ENCODE measurements at regions not wholly inside any gene's neighbourhood (a gene's known extent, or its start where the extent isn't known, plus 50 kb on each side); places are given as distances from the start of the nearest gene placed in this dataset.
"Not testable (repeated sequence)": the region's sequence is repeated elsewhere in the genome, so short reads cannot be mapped to it uniquely, and the experiment has no call there.

DNA sequence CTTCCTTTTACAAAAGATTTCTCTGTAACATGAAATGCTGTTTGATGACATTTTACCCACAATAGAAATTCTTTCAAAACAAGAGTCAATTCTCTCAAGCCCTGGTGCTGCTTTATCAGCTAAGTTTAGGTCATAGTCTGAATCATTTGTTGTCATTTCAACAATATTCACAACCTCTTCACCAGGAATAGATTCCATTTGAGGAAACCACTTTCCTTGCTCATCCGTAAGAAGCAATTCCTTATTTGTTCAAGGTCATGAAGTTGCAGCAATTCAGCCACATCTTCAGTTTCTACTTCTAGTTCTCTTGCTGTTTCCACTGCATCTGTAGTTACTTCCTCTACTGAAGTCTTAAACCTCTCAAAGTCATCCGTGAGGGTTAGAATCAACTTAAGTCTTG lies 315.3 kb downstream of the TYW1 start:
- no peak for DNase-seq

DNA sequence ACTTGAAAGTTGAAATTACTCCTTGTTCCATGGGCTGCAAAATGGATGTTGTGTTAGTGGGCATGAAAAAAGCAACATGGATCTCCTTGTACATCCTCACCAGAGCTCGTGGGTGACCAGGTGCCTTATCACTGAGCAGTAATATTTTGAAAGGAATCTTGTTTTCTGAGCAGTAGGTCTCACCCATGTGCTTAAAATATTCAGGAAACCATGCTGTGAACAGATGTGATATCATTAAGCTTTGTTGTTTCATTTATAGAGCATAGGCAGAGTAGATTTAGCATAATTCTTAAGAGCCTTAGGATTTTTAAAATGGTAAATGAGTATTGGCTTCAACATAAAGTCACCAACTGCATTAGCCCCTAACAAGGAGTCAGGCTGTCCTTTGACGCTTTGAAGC lies 316.6 kb downstream of the TYW1 start:
- H3K36me3 ChIP-seq: peaks cover 20 to 96% (median 68%) of the 10 kb centered on the region in 4 donors
- no peak for ATAC-seq (ENCODE audit: low FRiP score in 2 of 2)
- WGBS, 2 donors: 85 to 92% methylated on average over 2 of the region's 2 CpGs
- TF ChIP-seq POLR2A (IDR thresholded peaks at IDR 0.05) (no peak), POLR2AphosphoS5 (IDR thresholded peaks at IDR 0.05) (no peak), EP300 (IDR thresholded peaks at IDR 0.05) (no peak)
- TF ChIP-seq, protein P1, sequence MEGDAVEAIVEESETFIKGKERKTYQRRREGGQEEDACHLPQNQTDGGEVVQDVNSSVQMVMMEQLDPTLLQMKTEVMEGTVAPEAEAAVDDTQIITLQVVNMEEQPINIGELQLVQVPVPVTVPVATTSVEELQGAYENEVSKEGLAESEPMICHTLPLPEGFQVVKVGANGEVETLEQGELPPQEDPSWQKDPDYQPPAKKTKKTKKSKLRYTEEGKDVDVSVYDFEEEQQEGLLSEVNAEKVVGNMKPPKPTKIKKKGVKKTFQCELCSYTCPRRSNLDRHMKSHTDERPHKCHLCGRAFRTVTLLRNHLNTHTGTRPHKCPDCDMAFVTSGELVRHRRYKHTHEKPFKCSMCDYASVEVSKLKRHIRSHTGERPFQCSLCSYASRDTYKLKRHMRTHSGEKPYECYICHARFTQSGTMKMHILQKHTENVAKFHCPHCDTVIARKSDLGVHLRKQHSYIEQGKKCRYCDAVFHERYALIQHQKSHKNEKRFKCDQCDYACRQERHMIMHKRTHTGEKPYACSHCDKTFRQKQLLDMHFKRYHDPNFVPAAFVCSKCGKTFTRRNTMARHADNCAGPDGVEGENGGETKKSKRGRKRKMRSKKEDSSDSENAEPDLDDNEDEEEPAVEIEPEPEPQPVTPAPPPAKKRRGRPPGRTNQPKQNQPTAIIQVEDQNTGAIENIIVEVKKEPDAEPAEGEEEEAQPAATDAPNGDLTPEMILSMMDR (IDR thresholded peaks at IDR 0.05): no peak
- H3K4me3 ChIP-seq: no peak overlapping the region
- H3K9me3 ChIP-seq: no peaks in the 10 kb centered on the region
- DNase-seq: no peak
- H3K4me1 ChIP-seq: no peaks in the 10 kb centered on the region
- H3K27ac ChIP-seq: no peak overlapping the region
- H3K27me3 ChIP-seq: no peaks in the 10 kb centered on the region

More for the DNA sequence above, 315.3 kb downstream of the TYW1 start:
- Histone ChIP-seq H3K4me1 (no peaks in the 10 kb centered on the region), H3K27me3 (no peaks in the 10 kb centered on the region), H3K27ac (no peak overlapping the region), H3K9me3 (no peaks in the 10 kb centered on the region), H3K36me3 (peaks cover 20 to 96% (median 72%) of the 10 kb centered on the region in 4 donors), H3K4me3 (no peak overlapping the region)
- TF ChIP-seq POLR2AphosphoS5 (IDR thresholded peaks at IDR 0.05) (no peak), EP300 (IDR thresholded peaks at IDR 0.05) (no peak), POLR2A (IDR thresholded peaks at IDR 0.05) (no peak)
- TF ChIP-seq, protein P1 (IDR thresholded peaks at IDR 0.05): no peak
- no peak for ATAC-seq (ENCODE audit: low FRiP score in 2 of 2)
- 79 to 80% methylated on average over 2 of the region's 2 CpGs for WGBS, 2 donors

DNA sequence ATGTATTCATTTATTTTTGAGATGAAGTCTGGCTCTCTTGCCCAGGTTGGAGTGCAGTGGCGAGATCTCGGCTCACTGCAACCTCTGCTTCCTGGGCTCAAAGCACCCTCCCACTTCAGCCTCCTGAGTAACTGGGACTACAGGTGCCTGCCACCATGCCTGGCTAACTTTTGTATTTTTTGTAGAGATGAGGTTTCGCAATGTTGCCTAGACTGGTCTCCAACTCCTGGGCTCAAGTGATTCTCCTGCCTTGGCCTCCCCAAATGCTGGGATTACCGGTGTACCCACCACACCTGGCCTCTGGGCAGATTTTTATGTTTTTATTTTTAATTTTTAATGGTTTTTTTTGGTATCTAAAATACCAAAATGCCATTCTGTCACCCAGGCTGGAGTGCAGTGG lies 320.3 kb downstream of the TYW1 start:
- H3K4me3 ChIP-seq; ATAC-seq (ENCODE audit: low FRiP score in 2 of 2); DNase-seq; H3K4me1 ChIP-seq; H3K27ac ChIP-seq; H3K27me3 ChIP-seq; H3K9me3 ChIP-seq: not testable (repeated sequence)
- H3K36me3 ChIP-seq: peaks cover 11 to 85% (median 44%) of the 10 kb centered on the region in 4 donors
- WGBS, 2 donors: 95 to 97% methylated on average over 4 of the region's 4 CpGs

DNA sequence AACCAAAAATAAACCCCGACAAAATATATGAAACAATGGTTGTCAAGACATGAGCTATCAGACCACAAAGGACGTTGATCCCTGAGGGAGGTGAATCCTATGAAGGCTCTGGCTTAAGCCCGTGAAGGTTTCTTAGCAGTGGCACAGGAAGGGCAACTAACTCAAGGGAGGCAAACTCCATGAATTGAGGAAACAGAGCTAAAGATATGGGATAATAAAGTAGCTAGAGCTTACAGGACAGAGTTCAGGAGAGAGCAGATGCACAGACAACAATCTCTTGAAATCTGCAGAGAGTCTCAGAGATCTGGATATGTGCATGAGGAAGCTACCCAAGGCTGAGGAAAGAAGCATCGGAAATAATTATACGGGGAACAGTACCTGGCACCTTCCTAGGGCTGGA lies 331.6 kb downstream of the TYW1 start:
- not testable (repeated sequence) for ATAC-seq (ENCODE audit: low FRiP score in 2 of 2); H3K27me3 ChIP-seq; H3K4me1 ChIP-seq; H3K9me3 ChIP-seq; H3K36me3 ChIP-seq; H3K4me3 ChIP-seq; H3K27ac ChIP-seq; DNase-seq
- WGBS, 2 donors: 34 to 77% methylated on average over 3 to 5 of the region's 5 CpGs

DNA sequence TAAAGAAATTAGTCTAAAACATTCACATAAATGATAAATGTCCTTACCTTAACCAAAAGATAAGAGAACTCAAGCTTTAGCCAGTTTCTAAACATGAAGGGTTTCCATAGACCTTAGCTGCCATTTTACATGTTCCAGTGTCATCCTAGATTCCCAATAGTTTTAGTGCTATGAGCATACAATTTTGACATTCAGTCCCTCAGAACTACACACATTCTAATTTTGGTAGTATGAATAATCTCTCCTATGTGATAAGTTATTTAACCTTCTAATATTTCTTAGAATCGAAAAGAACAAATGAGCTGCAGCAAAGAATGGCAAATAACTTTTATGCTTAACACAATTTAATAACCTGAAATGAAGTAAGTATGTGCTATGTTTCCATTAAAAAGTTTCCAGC lies 338.5 kb downstream of the TYW1 start:
- not testable (repeated sequence) for H3K36me3 ChIP-seq; H3K4me1 ChIP-seq; H3K27me3 ChIP-seq; H3K4me3 ChIP-seq; ATAC-seq (ENCODE audit: low FRiP score in 2 of 2); DNase-seq; H3K27ac ChIP-seq; H3K9me3 ChIP-seq
- WGBS, 2 donors: 100% methylated on average over 1 of the region's 1 CpG

DNA sequence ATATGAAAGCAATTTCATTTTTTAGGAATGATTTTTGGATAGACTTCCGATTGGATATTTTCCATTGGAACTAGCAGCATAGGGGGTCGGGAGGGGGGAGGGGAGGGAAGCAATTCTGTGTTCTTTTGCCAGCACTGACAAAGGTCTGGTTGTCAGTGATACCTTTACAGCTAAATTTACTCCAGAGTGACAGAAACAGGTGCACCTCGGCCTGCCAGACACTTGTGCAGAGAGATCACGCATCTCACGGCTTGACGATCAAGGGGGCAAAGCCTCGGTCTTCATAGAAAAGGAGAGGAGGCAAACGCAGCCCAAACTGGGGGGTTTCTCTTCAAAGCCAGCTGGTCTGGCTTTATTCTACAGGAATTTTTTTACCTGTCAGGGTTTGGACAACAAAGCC lies 339.0 kb downstream of the TYW1 start:
- H3K9me3 ChIP-seq; H3K4me1 ChIP-seq; H3K27ac ChIP-seq; H3K36me3 ChIP-seq; DNase-seq; H3K4me3 ChIP-seq; H3K27me3 ChIP-seq; ATAC-seq (ENCODE audit: low FRiP score in 2 of 2): not testable (repeated sequence)
- WGBS, 2 donors: 100% methylated on average over 3 of the region's 8 CpGs; no CpG with 5 or more reads in 1 of the 2 donors

DNA sequence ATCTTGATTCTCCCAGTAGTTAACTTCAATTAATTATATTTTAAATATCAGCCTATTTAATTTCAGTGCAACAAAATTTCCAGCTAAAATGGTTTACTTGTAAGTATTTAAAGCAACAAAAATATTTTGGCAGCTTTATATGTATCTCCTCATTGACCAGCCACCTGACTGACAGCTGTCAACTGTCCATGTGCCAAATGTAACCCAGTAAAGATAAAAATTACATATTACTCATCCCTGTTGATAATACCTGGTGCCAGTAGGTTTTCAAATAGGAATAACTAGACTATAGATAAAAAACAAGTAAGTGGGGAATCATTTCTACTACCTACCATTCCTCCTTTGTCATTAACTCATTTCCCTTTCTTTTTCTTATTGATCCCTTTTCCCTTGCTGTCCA lies 341.9 kb downstream of the TYW1 start:
- not testable (repeated sequence) for DNase-seq; H3K4me1 ChIP-seq; H3K27me3 ChIP-seq; ATAC-seq (ENCODE audit: low FRiP score in 2 of 2); H3K4me3 ChIP-seq; H3K9me3 ChIP-seq; H3K36me3 ChIP-seq; H3K27ac ChIP-seq
